ENCODE measurements at regions not wholly inside any gene's neighbourhood (a gene's known extent, or its start where the extent isn't known, plus 50 kb on each side); places are given as distances from the start of the nearest gene placed in this dataset.
"Not testable (repeated sequence)": the region's sequence is repeated elsewhere in the genome, so short reads cannot be mapped to it uniquely, and the experiment has no call there.

- no peak for DNase-seq
These were observed 420.1 kb upstream of the MCTP2 start for GRCh38 chr15:93811305-93811704.

GRCh38 chr15:93809516-93809915 lies 421.8 kb upstream of the MCTP2 start:
- no peak for DNase-seq

GRCh38 chr15:93803421-93804152 lies 427.8 kb upstream of the MCTP2 start:
- no peak for DNase-seq

GRCh38 chr15:93801206-93801605 lies 430.2 kb upstream of the MCTP2 start:
- no peak for DNase-seq

GRCh38 chr15:93800805-93801204 lies 430.6 kb upstream of the MCTP2 start:
- DNase-seq = no peak

GRCh38 chr15:93789441-93789840 lies 441.9 kb upstream of the MCTP2 start:
- DNase-seq = no peak

- DNase-seq = no peak
These were observed 451.3 kb upstream of the MCTP2 start for GRCh38 chr15:93780073-93780472.

GRCh38 chr15:93779341-93779740 lies 452.0 kb upstream of the MCTP2 start:
- no peak for DNase-seq

GRCh38 chr15:93771196-93772030 lies 459.9 kb upstream of the MCTP2 start:
- DNase-seq = no peak

- DNase-seq = no peak
These were observed 460.6 kb upstream of the MCTP2 start for GRCh38 chr15:93770788-93771187.

- no peak for DNase-seq
These were observed 469.3 kb upstream of the MCTP2 start for GRCh38 chr15:93762036-93762435.

- DNase-seq = no peak
These were observed 471.7 kb upstream of the MCTP2 start for GRCh38 chr15:93759629-93760028.

- DNase-seq = no peak
These were observed 472.5 kb upstream of the MCTP2 start for GRCh38 chr15:93758824-93759223.

- no peak for DNase-seq
These were observed 482.7 kb upstream of the MCTP2 start for GRCh38 chr15:93748710-93749109.

GRCh38 chr15:93734976-93735375 lies 496.4 kb upstream of the MCTP2 start:
- DNase-seq = not testable (repeated sequence)

- DNase-seq = no peak
These were observed 500.6 kb upstream of the MCTP2 start for GRCh38 chr15:93730724-93731123.

GRCh38 chr15:93722165-93722564 lies 509.2 kb upstream of the MCTP2 start:
- no peak for DNase-seq

GRCh38 chr15:93720607-93721006 lies 510.8 kb upstream of the MCTP2 start:
- no peak for DNase-seq

- DNase-seq = no peak
These were observed 511.4 kb upstream of the MCTP2 start for GRCh38 chr15:93719921-93720351.

- no peak for DNase-seq
These were observed 514.6 kb upstream of the MCTP2 start for GRCh38 chr15:93716615-93717231.

GRCh38 chr15:93709708-93710107 lies 521.7 kb upstream of the MCTP2 start:
- no peak for DNase-seq

- no peak for DNase-seq
These were observed 522.5 kb upstream of the MCTP2 start for GRCh38 chr15:93708724-93709445.

GRCh38 chr15:93707751-93708150 lies 523.6 kb upstream of the MCTP2 start:
- DNase-seq = no peak

Data from stimulated activated CD4-positive, alpha-beta T cell treated with anti-CD3 and anti-CD28 coated beads, Interleukin-4, amount 100 ng/mL, for 24 hours (primary cell).